Natural killer cell (primary cell): ENCODE measurements at regions not wholly inside any gene's neighbourhood (a gene's known extent, or its start where the extent isn't known, plus 50 kb on each side); places are given as distances from the start of the nearest gene placed in this dataset.
"Not testable (repeated sequence)": the region's sequence is repeated elsewhere in the genome, so short reads cannot be mapped to it uniquely, and the experiment has no call there.

ENCODE experiments used
- ATAC-seq, 3 donors: fragments of 150-1000 bp in 2 of 3; fragments of 200-7000 bp in 1 of 3; cut with Tn5 transposase; 1 replicate in 1 of 3; 2 replicates in 2 of 3; pipeline ENCODE4 v1.10.0; 2021; ENCODE audit warnings: mild to moderate bottlenecking in 2 of 3, moderate library complexity in 2 of 3
- DNase-seq, 2 donors: peaks; one replicate each; pipeline versions ENCODE4 v3.0.0 to v3.0.0-alpha.2; 2013 to 2021; ENCODE audit warnings: mixed read lengths in 1 of 2
- H3K27ac ChIP-seq: one replicate; pipeline ENCODE4 v1.5.1; 2013; ENCODE audit warnings: mild to moderate bottlenecking, low read length
- H3K27me3 ChIP-seq: one replicate; pipeline ENCODE4 v1.6.1; 2013; ENCODE audit warnings: low read length; ENCODE audit not compliant: control insufficient read depth, insufficient read depth
- H3K36me3 ChIP-seq: one replicate; pipeline ENCODE4 v1.6.1; 2013; ENCODE audit warnings: low read length; ENCODE audit not compliant: control insufficient read depth, insufficient read depth
- H3K4me1 ChIP-seq: one replicate; pipeline ENCODE4 v1.6.1; 2013; ENCODE audit warnings: low read length; ENCODE audit not compliant: control insufficient read depth, insufficient read depth
- H3K4me3 ChIP-seq: one replicate; pipeline ENCODE4 v1.5.1; 2013; ENCODE audit warnings: low read length
- H3K9me3 ChIP-seq: one replicate; pipeline ENCODE4 v1.6.1; 2013; ENCODE audit warnings: low read length; ENCODE audit not compliant: control insufficient read depth, insufficient read depth
- H3K27ac Mint-ChIP-seq, 2 donors: one replicate each; pipeline ENCODE4 v1.8.0; 2022; ENCODE audit warnings: mild to moderate bottlenecking in 2 of 2, mixed read lengths in 2 of 2, moderate library complexity in 1 of 2
- H3K27me3 Mint-ChIP-seq, 2 donors: one replicate each; pipeline ENCODE4 v1.8.0; 2022; ENCODE audit warnings: low read depth in 2 of 2, mixed read lengths in 2 of 2
- H3K36me3 Mint-ChIP-seq: one replicate; pipeline ENCODE4 v1.8.0; 2022; ENCODE audit warnings: mixed read lengths
- H3K4me1 Mint-ChIP-seq, 2 donors: one replicate each; pipeline ENCODE4 v1.8.0; 2022; ENCODE audit warnings: mixed read lengths in 2 of 2
- H3K4me3 Mint-ChIP-seq: one replicate; pipeline ENCODE4 v1.8.0; 2022; ENCODE audit warnings: mild to moderate bottlenecking, moderate library complexity, mixed read lengths
- H3K9me3 Mint-ChIP-seq, 2 donors: one replicate each; pipeline ENCODE4 v1.8.0; 2022; ENCODE audit warnings: mixed read lengths in 2 of 2
- CTCF ChIP-seq: fragments of 200-600 bp; IDR thresholded peaks from one replicate; pipeline ENCODE4 v1.8.0; 2022; ENCODE audit warnings: antibody characterized with exemption
- WGBS: methylation state at CpG from one replicate; pipeline ENCODE4 v1.1.7; 2013; ENCODE audit warnings: missing lambda C conversion rate; ENCODE audit not compliant: insufficient coverage; 5-methylcytosine and 5-hydroxymethylcytosine counted together
- intact Hi-C: fragments of 100-400 bp; cut with micrococcal nuclease; formaldehyde crosslinking; loops from one replicate; pipeline ENCODE4 v1.14.2; 2022

GRCh38 chr7:153224890-153225289, 465.3 kb downstream of the ACTR3B start:
- Histone ChIP-seq H3K4me1 (no peaks in the 10 kb centered on the region), H3K27me3 (no peaks in the 10 kb centered on the region), H3K36me3 (no peaks in the 10 kb centered on the region), H3K9me3 (peaks cover 8% of the 10 kb centered on the region), H3K4me3 (no peak overlapping the region), H3K27ac (no peak overlapping the region)
- H3K36me3 Mint-ChIP-seq, result peaks cover 10% of the 10 kb centered on the region
- DNase-seq, result no peak
- H3K4me3 Mint-ChIP-seq, result no peak overlapping the region
- WGBS, result 92% methylated on average over 1 of the region's 1 CpG
- no peaks in the 10 kb centered on the region for H3K4me1 Mint-ChIP-seq
- H3K27ac Mint-ChIP-seq, result no peak overlapping the region
- ATAC-seq, result no peak
- intact Hi-C loops, result no loop called here
- H3K27me3 Mint-ChIP-seq, result no peaks in the 10 kb centered on the region
- H3K9me3 Mint-ChIP-seq, result peaks cover 20 to 33% of the 10 kb centered on the region in 2 donors
- TF ChIP-seq CTCF, result no peak

DNA sequence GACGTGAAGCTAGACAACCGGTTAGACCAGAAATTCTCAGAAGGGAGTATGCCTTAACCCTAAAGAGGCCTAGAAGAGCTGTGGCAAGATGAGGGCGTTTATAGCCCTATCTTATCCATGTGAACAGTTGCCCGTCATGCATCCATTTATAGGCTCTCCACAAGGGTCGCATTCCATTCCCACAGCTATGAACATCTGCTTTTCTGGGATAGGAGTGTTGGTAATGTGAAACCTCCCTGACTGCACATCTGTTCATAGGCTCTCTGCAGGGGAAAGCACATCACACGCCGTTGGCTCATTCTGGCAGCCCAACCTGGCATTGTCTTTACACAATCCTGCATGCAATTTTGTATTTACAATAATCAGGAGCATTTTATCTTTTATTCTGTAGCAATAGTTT, 485.6 kb downstream of the ACTR3B start:
- ATAC-seq, H3K4me3 ChIP-seq, H3K4me1 Mint-ChIP-seq, H3K36me3 Mint-ChIP-seq, H3K9me3 Mint-ChIP-seq, intact Hi-C loops, H3K27ac Mint-ChIP-seq, H3K27me3 ChIP-seq, H3K9me3 ChIP-seq, H3K4me1 ChIP-seq, H3K36me3 ChIP-seq, H3K4me3 Mint-ChIP-seq, H3K27ac ChIP-seq, H3K27me3 Mint-ChIP-seq, DNase-seq: not testable (repeated sequence)
- WGBS, result 84% methylated on average over 6 of the region's 7 CpGs

GRCh38 chr7:153245809-153246208, 486.3 kb downstream of the ACTR3B start:
- Histone ChIP-seq H3K27ac (no peak overlapping the region), H3K9me3 (no peaks in the 10 kb centered on the region), H3K4me1 (no peaks in the 10 kb centered on the region), H3K4me3 (no peak overlapping the region), H3K27me3 (no peaks in the 10 kb centered on the region), H3K36me3 (no peaks in the 10 kb centered on the region)
- H3K27ac Mint-ChIP-seq, result no peak overlapping the region
- H3K4me3 Mint-ChIP-seq, result no peak overlapping the region
- H3K4me1 Mint-ChIP-seq, result no peaks in the 10 kb centered on the region
- WGBS, result 92% methylated on average over 1 of the region's 1 CpG
- H3K9me3 Mint-ChIP-seq, result peaks cover 3 to 5% of the 10 kb centered on the region in 2 donors
- no peaks in the 10 kb centered on the region for H3K27me3 Mint-ChIP-seq
- DNase-seq, result no peak
- intact Hi-C loops, result no loop called here
- no peak for ATAC-seq
- no peaks in the 10 kb centered on the region for H3K36me3 Mint-ChIP-seq
- no peak for TF ChIP-seq CTCF

GRCh38 chr7:153247926-153248325, 488.4 kb downstream of the ACTR3B start:
- 93% methylated on average over 3 of the region's 4 CpGs for WGBS
- Mint-ChIP-seq H3K36me3 (no peaks in the 10 kb centered on the region), H3K4me1 (no peaks in the 10 kb centered on the region), H3K27ac (no peak overlapping the region), H3K9me3 (peaks cover 8 to 11% of the 10 kb centered on the region in 2 donors), H3K4me3 (no peak overlapping the region), H3K27me3 (no peaks in the 10 kb centered on the region)
- TF ChIP-seq CTCF, result no peak
- Histone ChIP-seq H3K27ac (no peak overlapping the region), H3K36me3 (no peaks in the 10 kb centered on the region), H3K9me3 (peaks cover 3% of the 10 kb centered on the region), H3K4me3 (no peak overlapping the region), H3K4me1 (no peaks in the 10 kb centered on the region), H3K27me3 (no peaks in the 10 kb centered on the region)
- ATAC-seq, result no peak
- intact Hi-C loops, result no loop called here
- no peak for DNase-seq
